Tibial nerve (tissue), 4 donors: ENCODE measurements at regions not wholly inside any gene's neighbourhood (a gene's known extent, or its start where the extent isn't known, plus 50 kb on each side); places are given as distances from the start of the nearest gene placed in this dataset.
A peak's percentile ranks its signal among the peaks of the same experiment; 100 is the strongest.

Experiments
- DNase-seq, 2 donors: peaks; one replicate each; pipeline ENCODE4 v3.0.0-alpha.2; 2019; ENCODE audit warnings: low spot score in 2 of 2
- H3K27ac ChIP-seq, 4 donors: fragments of 200-600 bp; sonication (generic) in 3 of 4; one replicate each; pipeline ENCODE4 v1.5.1; 2017 to 2019; ENCODE audit warnings: mild to moderate bottlenecking in 1 of 4
- H3K27me3 ChIP-seq, 2 donors: fragments of 200-600 bp; sonication (generic) in 1 of 2; one replicate each; pipeline versions ENCODE4 v1.5.1 to v1.6.0; 2017 to 2019
- H3K36me3 ChIP-seq, 3 donors: fragments of 200-600 bp; sonication (generic); one replicate each; pipeline ENCODE4 v1.5.1; 2018 to 2019
- H3K4me1 ChIP-seq, 4 donors: fragments of 200-600 bp; sonication (generic) in 3 of 4; one replicate each; pipeline ENCODE4 v1.5.1; 2017 to 2019
- H3K4me3 ChIP-seq, 4 donors: fragments of 200-600 bp; sonication (generic) in 3 of 4; one replicate each; pipeline ENCODE4 v1.5.1; 2017 to 2019; ENCODE audit warnings: mild to moderate bottlenecking in 1 of 4, moderate library complexity in 1 of 4
- H3K9me3 ChIP-seq, 4 donors: fragments of 200-600 bp; sonication (generic) in 3 of 4; one replicate each; pipeline ENCODE4 v1.5.1; 2017 to 2019
- EP300 ChIP-seq, 2 donors: sonication (generic); formaldehyde crosslinking; IDR thresholded peaks; one replicate each; pipeline ENCODE4 v1.6.1; 2017; ENCODE audit warnings: antibody characterized with exemption in 2 of 2, mild to moderate bottlenecking in 1 of 2
- POLR2A ChIP-seq, 2 donors: fragments of 450-650 bp; IDR thresholded peaks; one replicate each; pipeline ENCODE4 v1.6.1; 2017; ENCODE audit warnings: antibody characterized with exemption in 2 of 2, mild to moderate bottlenecking in 2 of 2, moderate library complexity in 2 of 2
- WGBS, 2 donors: methylation state at CpG; one replicate each; pipeline ENCODE4 v1.1.5; 2018; 5-methylcytosine and 5-hydroxymethylcytosine counted together
- TF ChIP-seq, protein P1 (sequence below), 5 experiments: fragments of 200-600 bp in 3 of 5; fragments of 450-650 bp in 2 of 5; sonication (generic) in 3 of 5; IDR thresholded peaks; one replicate each; pipeline ENCODE4 v1.5.1; 2016 to 2019; ENCODE audit warnings: antibody characterized with exemption in 5 of 5, mild to moderate bottlenecking in 3 of 5, moderate library complexity in 2 of 5

DNA sequence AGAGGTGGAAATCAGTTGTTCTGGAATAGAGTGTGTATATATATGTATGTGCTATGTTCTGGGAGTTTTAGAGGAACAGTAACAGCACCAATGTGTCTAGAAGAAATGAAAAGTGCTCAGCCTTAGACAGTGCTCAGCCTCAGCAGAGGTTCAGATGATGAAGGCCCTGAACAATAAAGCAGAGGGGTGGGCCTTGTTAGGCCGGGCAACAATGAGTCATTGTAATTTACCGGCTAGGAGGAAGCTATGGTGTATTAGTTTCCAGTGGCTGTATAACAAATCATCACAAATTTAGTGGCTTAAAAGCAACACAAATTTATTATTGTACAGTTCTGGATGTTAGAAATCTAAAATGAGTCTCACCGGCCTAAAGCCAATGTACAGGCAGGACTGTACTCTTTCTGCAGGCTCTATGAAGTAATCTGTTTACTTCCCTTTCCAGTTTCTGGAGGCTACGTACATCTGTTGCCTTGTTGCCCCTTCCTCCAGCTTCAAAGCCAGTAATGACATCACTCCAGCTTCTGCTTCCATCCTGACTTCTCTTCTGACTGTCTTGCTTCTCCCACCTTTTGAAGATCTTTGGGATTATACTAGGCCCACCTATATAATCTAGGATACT is 84.6 kb downstream of the CH25H start:
- H3K36me3 ChIP-seq = no peaks in the 10 kb centered on the region
- no peaks in the 10 kb centered on the region for H3K4me1 ChIP-seq
- no peaks in the 10 kb centered on the region for H3K27me3 ChIP-seq
- TF ChIP-seq EP300 (IDR thresholded peaks at IDR 0.05) (no peak), POLR2A (IDR thresholded peaks at IDR 0.05) (no peak)
- TF ChIP-seq, protein P1, sequence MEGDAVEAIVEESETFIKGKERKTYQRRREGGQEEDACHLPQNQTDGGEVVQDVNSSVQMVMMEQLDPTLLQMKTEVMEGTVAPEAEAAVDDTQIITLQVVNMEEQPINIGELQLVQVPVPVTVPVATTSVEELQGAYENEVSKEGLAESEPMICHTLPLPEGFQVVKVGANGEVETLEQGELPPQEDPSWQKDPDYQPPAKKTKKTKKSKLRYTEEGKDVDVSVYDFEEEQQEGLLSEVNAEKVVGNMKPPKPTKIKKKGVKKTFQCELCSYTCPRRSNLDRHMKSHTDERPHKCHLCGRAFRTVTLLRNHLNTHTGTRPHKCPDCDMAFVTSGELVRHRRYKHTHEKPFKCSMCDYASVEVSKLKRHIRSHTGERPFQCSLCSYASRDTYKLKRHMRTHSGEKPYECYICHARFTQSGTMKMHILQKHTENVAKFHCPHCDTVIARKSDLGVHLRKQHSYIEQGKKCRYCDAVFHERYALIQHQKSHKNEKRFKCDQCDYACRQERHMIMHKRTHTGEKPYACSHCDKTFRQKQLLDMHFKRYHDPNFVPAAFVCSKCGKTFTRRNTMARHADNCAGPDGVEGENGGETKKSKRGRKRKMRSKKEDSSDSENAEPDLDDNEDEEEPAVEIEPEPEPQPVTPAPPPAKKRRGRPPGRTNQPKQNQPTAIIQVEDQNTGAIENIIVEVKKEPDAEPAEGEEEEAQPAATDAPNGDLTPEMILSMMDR (IDR thresholded peaks at IDR 0.05) = no peak
- H3K27ac ChIP-seq = no peak overlapping the region
- no peak overlapping the region for H3K4me3 ChIP-seq
- H3K9me3 ChIP-seq = no peaks in the 10 kb centered on the region
- WGBS, 2 donors = 44 to 51% methylated on average over 4 of the region's 4 CpGs
- DNase-seq = no peak

DNA sequence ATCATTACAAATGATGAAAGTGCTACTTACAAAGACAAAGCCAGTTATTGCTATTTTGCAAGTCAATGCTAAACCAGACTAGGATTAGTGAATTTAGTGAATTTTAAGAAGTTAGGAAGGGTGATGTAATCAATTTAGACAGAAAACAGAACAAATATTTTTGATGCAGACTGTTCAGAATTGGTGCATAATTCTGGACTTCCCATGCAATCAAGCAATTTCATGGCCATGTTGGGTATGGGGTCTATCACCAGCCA is 85.4 kb downstream of the CH25H start:
- no peak for DNase-seq
- H3K36me3 ChIP-seq = no peaks in the 10 kb centered on the region
- TF ChIP-seq, protein P1 (IDR thresholded peaks at IDR 0.05) = no peak
- TF ChIP-seq EP300 (IDR thresholded peaks at IDR 0.05) = no peak
- H3K27me3 ChIP-seq = no peaks in the 10 kb centered on the region
- H3K9me3 ChIP-seq = no peaks in the 10 kb centered on the region
- no peaks in the 10 kb centered on the region for H3K4me1 ChIP-seq
- H3K4me3 ChIP-seq = no peak overlapping the region
- H3K27ac ChIP-seq = no peak overlapping the region

DNA sequence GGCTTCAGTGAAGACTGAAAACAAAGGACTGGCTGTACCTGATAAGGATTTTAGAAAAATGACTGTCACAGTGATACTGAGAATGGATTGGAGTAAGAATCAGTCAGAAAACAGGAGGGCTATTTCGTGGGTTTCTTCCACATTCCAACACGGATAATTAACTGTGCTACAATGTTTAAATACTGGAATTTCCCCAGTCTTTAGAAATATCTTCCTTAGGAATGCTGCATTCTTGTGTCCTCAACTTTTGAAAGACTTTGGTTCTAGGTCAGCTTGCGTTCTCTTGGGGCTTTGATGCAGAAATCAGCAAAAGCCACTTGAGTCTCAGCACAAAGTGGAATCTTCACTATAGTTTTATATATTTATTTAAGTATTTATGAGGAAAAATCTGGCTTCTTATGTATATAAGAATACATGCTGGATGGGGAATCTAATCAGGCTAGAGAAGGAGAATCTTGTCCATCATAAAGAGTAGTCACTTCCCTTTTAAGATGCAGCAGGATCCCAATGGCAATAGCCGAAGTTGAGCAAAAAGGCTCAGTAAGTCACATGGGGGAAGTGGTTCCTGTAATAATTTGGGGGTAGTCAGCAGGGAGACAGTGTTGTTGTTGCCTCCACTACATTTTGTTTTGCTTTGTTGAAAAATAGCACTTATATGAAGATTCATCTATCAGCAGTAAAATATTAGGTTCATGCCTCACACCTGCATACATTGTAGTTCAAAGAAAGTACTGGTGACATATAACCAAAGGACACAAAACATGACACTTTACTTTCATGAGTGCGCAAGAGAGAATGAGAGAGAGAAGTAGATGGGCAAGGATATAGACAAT is 86.0 kb downstream of the CH25H start:
- TF ChIP-seq EP300 (IDR thresholded peaks at IDR 0.05) = peak in 1 of 2 donors; percentile 31
- TF ChIP-seq, protein P1 (IDR thresholded peaks at IDR 0.05) = no peak
- Histone ChIP-seq H3K4me3 (no peak overlapping the region), H3K27me3 (no peaks in the 10 kb centered on the region), H3K36me3 (no peaks in the 10 kb centered on the region), H3K27ac (no peak overlapping the region), H3K4me1 (no peaks in the 10 kb centered on the region), H3K9me3 (no peaks in the 10 kb centered on the region)
- no peak for DNase-seq
- 68 to 74% methylated on average over 5 of the region's 5 CpGs for WGBS, 2 donors

DNA sequence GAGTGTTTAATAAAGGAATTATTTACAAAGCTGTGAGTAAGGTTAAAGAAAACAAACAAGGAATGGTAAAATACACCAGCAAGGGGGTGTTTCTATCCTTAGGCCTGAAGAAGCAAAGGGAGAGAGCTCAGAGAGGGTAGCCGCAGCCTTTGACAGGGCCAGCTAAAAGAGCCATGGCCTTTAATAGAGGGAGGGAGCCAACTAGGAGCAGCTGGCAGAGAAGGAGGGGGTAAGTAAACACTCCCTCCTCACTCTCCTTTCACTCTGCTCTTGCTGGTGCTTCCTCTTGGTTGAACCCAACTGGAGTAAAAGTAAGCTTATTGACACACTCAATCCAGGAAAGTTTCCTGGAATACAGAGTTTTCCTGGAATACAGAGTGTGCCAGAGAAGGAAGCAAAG is 87.5 kb downstream of the CH25H start:
- Histone ChIP-seq H3K4me3 (no peak overlapping the region), H3K27ac (no peak overlapping the region), H3K9me3 (no peaks in the 10 kb centered on the region), H3K27me3 (no peaks in the 10 kb centered on the region), H3K4me1 (no peaks in the 10 kb centered on the region), H3K36me3 (no peaks in the 10 kb centered on the region)
- 92 to 97% methylated on average over 1 of the region's 1 CpG for WGBS, 2 donors
- TF ChIP-seq POLR2A (IDR thresholded peaks at IDR 0.05) (no peak), EP300 (IDR thresholded peaks at IDR 0.05) (no peak)
- TF ChIP-seq, protein P1 (IDR thresholded peaks at IDR 0.05) = no peak
- no peak for DNase-seq

DNA sequence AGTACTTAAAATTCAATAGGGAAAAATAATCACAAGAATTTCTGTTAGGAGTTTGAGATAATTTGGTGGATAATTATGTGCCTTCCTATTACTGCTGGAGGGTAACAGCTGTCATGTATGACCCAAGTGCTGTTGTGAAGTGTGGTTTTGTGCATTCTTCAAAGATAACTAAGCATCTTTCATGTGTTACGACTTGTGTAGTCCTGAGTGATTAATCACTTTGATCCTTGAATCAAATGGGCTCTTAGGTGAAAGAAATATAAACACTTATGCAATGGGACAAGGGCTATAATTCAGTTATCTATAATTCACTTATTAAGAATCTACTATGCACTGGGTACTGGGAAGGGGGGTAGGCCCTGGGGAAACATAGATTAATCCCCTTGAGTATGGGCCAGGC is 89.0 kb downstream of the CH25H start:
- H3K4me1 ChIP-seq = no peaks in the 10 kb centered on the region
- no peaks in the 10 kb centered on the region for H3K27me3 ChIP-seq
- no peak overlapping the region for H3K27ac ChIP-seq
- no peaks in the 10 kb centered on the region for H3K36me3 ChIP-seq
- no peak for TF ChIP-seq EP300 (IDR thresholded peaks at IDR 0.05)
- no peak for TF ChIP-seq POLR2A (IDR thresholded peaks at IDR 0.05)
- TF ChIP-seq, protein P1 (IDR thresholded peaks at IDR 0.05) = no peak
- H3K9me3 ChIP-seq = no peaks in the 10 kb centered on the region
- no peak overlapping the region for H3K4me3 ChIP-seq
- 94 to 97% methylated on average over 1 of the region's 1 CpG for WGBS, 2 donors
- DNase-seq = no peak
